SK-MEL-5 (cell line): ENCODE measurements at regions not wholly inside any gene's neighbourhood (a gene's known extent, or its start where the extent isn't known, plus 50 kb on each side); places are given as distances from the start of the nearest gene placed in this dataset.
"Not testable (repeated sequence)": the region's sequence is repeated elsewhere in the genome, so short reads cannot be mapped to it uniquely, and the experiment has no call there.

Experiments used
- DNase-seq: peaks from one replicate; pipeline ENCODE4 v3.0.0-alpha.2; 2016; ENCODE audit warnings: low read depth, low spot score
- in situ Hi-C: cut with HindIII; loops from 2 replicates; pipeline ENCODE4 v1.10.0; 2016; ENCODE audit warnings: low sequenced_read_pairs, high pct_unique_total_duplicates, low pct_unique_long_range_greater_than_20kb

DNA sequence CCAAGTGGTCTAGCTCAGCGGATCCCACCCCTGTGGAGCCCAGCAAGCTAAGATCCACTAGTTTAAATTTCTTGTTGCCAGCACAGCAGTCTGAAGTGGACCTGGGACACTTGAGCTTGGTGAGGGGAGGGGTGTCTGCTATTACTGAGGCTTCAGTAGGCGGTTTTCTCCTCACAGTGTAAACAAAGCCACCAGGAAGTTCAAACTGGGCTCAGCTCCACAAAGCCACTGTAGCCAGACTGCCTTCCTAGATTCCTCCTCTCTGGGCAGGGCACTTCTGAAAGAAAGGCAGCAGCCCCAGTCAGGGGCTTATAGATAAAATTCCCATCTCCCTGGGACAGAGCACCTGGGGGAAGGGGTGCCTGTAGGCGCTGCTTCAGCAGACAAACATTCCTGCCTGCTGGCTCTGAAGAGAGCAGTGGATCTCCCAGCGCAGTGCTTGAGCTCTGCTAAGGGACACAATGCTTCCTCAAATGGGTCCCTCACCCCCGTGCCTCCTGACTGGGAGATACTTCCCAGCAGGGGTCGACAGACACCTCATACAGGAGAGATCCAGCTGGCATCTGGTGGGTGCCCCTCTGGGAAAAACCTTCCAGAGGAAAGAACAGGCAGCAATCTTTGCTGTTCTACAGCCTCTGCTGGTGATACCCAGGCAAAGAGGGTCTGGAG is 148.6 kb upstream of the PDE4D start:
- DNase-seq, in situ Hi-C loops: not testable (repeated sequence)

GRCh38 chr5:60041508-60041907 is 148.0 kb upstream of the PDE4D start:
- DNase-seq, in situ Hi-C loops: not testable (repeated sequence)

- in situ Hi-C loops: no loop called here
- DNase-seq: no peak
Observed at GRCh38 chr5:60036192-60036938, 142.8 kb upstream of the PDE4D start.

- DNase-seq: no peak
- in situ Hi-C loops: no loop called here
Observed at GRCh38 chr5:60026161-60026560, 132.6 kb upstream of the PDE4D start.

DNA sequence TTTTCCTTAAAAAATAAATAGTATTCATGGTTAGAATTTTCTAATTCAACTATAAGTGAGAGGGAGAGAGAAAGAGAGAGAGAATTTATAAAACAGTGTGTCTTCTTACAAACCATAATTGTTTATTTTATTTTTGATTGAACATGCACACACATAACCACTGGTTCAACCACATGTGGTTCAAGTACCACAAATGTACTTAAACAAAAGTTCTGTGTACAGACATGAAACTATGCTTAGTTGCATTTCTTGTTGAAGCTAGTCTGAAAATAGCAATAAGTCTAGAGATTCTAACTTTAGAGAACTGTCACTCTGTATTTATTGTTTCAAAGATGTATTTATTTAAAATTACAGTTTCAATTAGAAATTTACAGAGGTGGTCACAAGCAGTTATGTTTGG is 130.6 kb upstream of the PDE4D start:
- in situ Hi-C loops: no loop called here
- DNase-seq: no peak

DNA sequence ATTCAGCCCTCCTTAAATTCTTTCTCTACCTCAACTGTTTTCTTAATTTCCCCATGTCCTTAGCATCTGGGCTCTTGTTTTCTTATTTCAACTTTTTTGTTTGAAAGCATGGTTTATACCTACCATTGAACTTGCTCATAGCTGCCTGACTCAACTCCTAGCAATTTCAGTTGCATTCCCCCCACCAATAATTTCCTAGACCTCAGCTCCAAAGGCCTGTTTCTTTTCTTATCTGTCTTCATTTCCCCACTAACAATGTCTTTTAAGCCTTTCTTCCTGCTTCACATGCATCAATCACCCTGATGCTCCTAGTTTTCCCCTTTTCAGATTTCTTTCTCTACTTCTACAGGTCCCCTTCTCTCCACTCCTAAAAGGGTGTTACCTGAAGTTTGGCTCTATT is 129.7 kb upstream of the PDE4D start:
- in situ Hi-C loops: no loop called here
- no peak for DNase-seq

GRCh38 chr5:60020457-60020856 is 126.9 kb upstream of the PDE4D start:
- in situ Hi-C loops: no loop called here
- no peak for DNase-seq

DNA sequence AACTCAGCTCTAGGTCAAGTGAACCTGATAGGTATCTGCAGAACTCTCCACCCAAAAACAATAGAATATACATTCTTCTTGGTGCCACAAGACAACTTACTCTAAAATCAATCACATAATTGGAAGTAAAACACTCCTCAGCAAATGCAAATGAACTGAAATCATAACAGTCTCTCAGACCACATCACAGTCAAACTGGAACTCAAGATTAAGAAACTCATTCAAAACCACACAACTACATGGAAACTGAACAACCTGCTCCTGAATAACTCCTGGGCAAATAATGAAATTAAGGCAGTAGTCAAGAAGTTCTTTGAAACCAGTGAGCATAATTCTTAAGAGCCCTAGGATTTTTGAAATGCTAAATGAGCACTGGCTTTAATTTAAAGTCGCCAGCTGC is 125.4 kb upstream of the PDE4D start:
- in situ Hi-C loops, DNase-seq: not testable (repeated sequence)

GRCh38 chr5:60018091-60018490 is 124.6 kb upstream of the PDE4D start:
- DNase-seq: no peak
- in situ Hi-C loops: no loop called here

GRCh38 chr5:60014331-60014730 is 120.8 kb upstream of the PDE4D start:
- in situ Hi-C loops: no loop called here
- DNase-seq: no peak

DNA sequence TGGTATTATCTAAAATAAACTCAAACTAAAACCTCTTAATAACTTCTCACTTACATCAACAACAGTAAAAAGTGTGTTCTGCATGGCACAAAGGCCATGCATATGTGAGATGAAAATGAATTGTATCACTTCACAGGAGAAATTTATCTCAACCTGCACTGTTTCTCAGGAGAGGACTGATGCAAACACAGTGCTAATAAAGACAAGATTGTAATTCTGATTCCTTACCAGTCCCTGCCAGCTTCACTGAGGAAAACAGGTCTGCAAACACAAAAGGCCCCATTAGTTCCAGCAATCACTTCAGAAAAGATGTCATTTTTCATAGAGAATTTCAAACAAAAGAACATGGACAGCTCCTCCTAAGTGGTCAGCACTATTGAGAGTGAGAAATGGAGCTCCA is 117.3 kb upstream of the PDE4D start:
- no peak for DNase-seq
- in situ Hi-C loops: no loop called here

GRCh38 chr5:60010328-60010727 is 116.8 kb upstream of the PDE4D start:
- DNase-seq: peak; percentile 91
- in situ Hi-C loops: no loop called here

GRCh38 chr5:60007729-60008128 is 114.2 kb upstream of the PDE4D start:
- in situ Hi-C loops: no loop called here
- no peak for DNase-seq

DNA sequence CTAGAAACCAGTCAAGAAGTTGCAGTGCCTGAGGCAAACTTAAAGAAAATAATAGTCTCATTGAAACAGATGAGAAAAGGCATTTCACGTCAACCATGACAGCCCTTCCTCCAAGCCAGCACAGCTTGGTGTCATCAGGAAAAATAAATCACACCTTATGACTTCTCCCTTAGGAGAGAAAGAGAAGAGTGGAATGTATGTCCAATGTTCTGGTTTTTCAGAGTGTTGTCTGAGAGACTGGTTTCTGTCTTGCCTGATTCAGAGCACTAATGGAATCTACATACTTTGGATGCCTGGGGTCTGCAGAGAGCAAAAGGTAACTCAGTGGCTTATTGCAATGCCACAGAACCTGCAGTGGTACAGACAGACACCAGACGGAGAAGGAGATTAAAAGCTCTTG is 105.5 kb upstream of the PDE4D start:
- peak; percentile 98 for DNase-seq
- in situ Hi-C loops: no loop called here

GRCh38 chr5:59992206-59992605 is 98.7 kb upstream of the PDE4D start:
- peak; percentile 88 for DNase-seq
- in situ Hi-C loops: no loop called here

GRCh38 chr5:59988396-59988795 is 94.9 kb upstream of the PDE4D start:
- no peak for DNase-seq
- in situ Hi-C loops: no loop called here

- no peak for DNase-seq
- in situ Hi-C loops: no loop called here
Observed at GRCh38 chr5:59976342-59976741, 82.8 kb upstream of the PDE4D start.

DNA sequence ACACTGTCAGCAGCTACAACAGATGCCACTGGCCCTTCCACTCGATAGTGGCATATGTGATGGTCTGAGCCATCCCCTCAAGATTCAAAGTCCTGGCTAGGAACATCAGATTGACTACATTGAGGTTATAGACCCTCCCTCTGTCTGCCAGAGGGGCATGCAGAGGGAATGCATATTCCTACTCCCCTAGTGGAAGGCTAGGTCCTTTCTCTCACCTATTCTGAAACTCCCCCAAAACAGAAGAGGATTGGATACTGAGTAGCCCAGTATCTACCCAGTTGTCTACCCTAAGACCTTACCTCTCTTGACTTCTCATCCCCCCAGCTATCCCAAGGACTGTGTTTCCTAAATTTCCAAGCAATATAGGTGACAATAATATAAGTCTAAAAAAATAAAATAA is 78.5 kb upstream of the PDE4D start:
- in situ Hi-C loops: no loop called here

DNA sequence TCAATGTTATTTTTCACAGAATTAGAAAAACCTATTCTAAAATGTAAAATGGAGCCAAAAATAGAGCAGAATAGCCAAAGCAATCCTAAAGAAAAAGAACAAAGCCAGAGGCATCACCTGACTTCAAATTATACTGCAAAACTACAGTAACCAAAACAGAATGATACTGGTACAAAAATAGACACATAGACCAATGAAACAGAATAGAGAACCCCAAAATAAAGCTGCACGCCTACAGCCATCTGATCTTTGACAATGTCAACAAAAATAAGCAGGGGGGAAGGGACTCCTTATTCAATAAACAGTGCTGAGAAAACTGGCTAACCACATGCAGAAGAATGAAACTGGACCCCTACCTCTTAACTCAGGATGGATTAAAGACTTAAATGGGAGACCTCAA is 65.8 kb upstream of the PDE4D start:
- DNase-seq: no peak
- in situ Hi-C loops: no loop called here

More for the DNA sequence above, 78.5 kb upstream of the PDE4D start:
- no peak for DNase-seq
